Sigmoid colon (tissue), 6 donors: ENCODE measurements at regions not wholly inside any gene's neighbourhood (a gene's known extent, or its start where the extent isn't known, plus 50 kb on each side); places are given as distances from the start of the nearest gene placed in this dataset.
"Not testable (repeated sequence)": the region's sequence is repeated elsewhere in the genome, so short reads cannot be mapped to it uniquely, and the experiment has no call there.

Source experiments
- DNase-seq: peaks from one replicate; pipeline ENCODE4 v3.0.0-alpha.2; 2019
- H3K27ac ChIP-seq, 4 donors: fragments of 200-600 bp; sonication (generic); one replicate each; pipeline ENCODE4 v1.5.1; 2016 to 2019; ENCODE audit warnings: mild to moderate bottlenecking in 1 of 4
- H3K27me3 ChIP-seq, 3 donors: fragments of 200-600 bp; sonication (generic); one replicate each; pipeline ENCODE4 v1.5.1; 2019; ENCODE audit warnings: mild to moderate bottlenecking in 1 of 3
- H3K36me3 ChIP-seq, 4 donors: fragments of 200-600 bp; sonication (generic); one replicate each; pipeline ENCODE4 v1.5.1; 2016 to 2019
- H3K4me1 ChIP-seq, 4 donors: fragments of 200-600 bp; sonication (generic); one replicate each; pipeline ENCODE4 v1.5.1; 2017 to 2019
- H3K4me3 ChIP-seq, 4 donors: fragments of 200-600 bp; sonication (generic); one replicate each; pipeline ENCODE4 v1.5.1; 2017 to 2019; ENCODE audit warnings: mild to moderate bottlenecking in 2 of 4, moderate library complexity in 1 of 4
- H3K9me3 ChIP-seq, 4 donors: fragments of 200-600 bp in 3 of 4; sonication (generic) in 3 of 4; one replicate each; pipeline versions ENCODE4 v1.5.1 to v1.6.1; 2013 to 2019
- EP300 ChIP-seq, 4 donors: sonication (generic); formaldehyde crosslinking; IDR thresholded peaks; one replicate each; pipeline ENCODE4 v1.6.1; 2017; ENCODE audit warnings: antibody characterized with exemption in 4 of 4
- POLR2A ChIP-seq, 2 donors: fragments of 450-650 bp; IDR thresholded peaks; one replicate each; pipeline ENCODE4 v1.6.1; 2016; ENCODE audit warnings: antibody characterized with exemption in 2 of 2, mild to moderate bottlenecking in 2 of 2, moderate library complexity in 2 of 2
- POLR2AphosphoS5 ChIP-seq, 4 donors: sonication (generic); formaldehyde crosslinking; IDR thresholded peaks; one replicate each; pipeline ENCODE4 v1.6.1; 2017; ENCODE audit warnings: antibody characterized with exemption in 4 of 4
- whole genome bisulfite sequencing, 2 donors: extraction: QIAGEN DNeasy Blood & Tissue Kit; methylation state at CpG; one replicate each; pipeline ENCODE4 v1.1.7; 2013; 5-methylcytosine and 5-hydroxymethylcytosine counted together
- intact Hi-C: fragments of 100-400 bp; cut with DNase I; formaldehyde crosslinking; loops from one replicate; pipeline ENCODE4 v1.15.1; 2023
- TF ChIP-seq, protein P1 (sequence below), 4 experiments: fragments of 450-650 bp in 3 of 4; fragments of 200-600 bp in 1 of 4; IDR thresholded peaks; one replicate each; pipeline ENCODE4 v1.5.1; 2016 to 2019; ENCODE audit warnings: antibody characterized with exemption in 4 of 4, mild to moderate bottlenecking in 3 of 4, moderate library complexity in 2 of 4
- donor health status: healthy with polysubstance abuse.
- donor health status: healthy.

DNA sequence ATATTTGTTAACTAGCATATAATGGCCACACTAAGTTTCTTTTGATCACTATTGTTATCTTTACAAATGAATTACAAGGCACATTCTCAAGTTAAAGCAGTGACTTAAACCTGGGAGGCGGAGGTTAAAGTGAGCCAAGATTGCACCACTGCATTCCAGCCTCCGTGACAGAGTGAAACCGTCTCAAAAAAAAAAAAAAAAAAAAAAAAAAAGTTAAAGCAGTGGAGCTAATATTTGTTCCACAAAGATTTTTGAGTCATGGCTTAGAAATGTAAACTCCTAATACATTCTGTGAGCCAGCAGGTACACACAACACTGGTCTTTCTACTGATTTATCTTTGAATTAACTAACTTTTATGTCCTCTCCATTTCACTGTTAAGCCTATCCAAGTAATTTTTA is 221.7 kb upstream of the HTR1E start:
- H3K4me3 ChIP-seq: no peak overlapping the region
- intact Hi-C loops: no loop called here
- 52 to 60% methylated on average over 3 of the region's 3 CpGs for WGBS, 2 donors
- DNase-seq: no peak
- peaks cover 0 to 22% (median 4%) of the 10 kb centered on the region in 4 donors for H3K4me1 ChIP-seq
- H3K27ac ChIP-seq: peak overlapping the region in 1 of 4 donors; percentile 16
- TF ChIP-seq, protein P1, sequence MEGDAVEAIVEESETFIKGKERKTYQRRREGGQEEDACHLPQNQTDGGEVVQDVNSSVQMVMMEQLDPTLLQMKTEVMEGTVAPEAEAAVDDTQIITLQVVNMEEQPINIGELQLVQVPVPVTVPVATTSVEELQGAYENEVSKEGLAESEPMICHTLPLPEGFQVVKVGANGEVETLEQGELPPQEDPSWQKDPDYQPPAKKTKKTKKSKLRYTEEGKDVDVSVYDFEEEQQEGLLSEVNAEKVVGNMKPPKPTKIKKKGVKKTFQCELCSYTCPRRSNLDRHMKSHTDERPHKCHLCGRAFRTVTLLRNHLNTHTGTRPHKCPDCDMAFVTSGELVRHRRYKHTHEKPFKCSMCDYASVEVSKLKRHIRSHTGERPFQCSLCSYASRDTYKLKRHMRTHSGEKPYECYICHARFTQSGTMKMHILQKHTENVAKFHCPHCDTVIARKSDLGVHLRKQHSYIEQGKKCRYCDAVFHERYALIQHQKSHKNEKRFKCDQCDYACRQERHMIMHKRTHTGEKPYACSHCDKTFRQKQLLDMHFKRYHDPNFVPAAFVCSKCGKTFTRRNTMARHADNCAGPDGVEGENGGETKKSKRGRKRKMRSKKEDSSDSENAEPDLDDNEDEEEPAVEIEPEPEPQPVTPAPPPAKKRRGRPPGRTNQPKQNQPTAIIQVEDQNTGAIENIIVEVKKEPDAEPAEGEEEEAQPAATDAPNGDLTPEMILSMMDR (IDR thresholded peaks at IDR 0.05): no peak
- no peak for TF ChIP-seq EP300 (IDR thresholded peaks at IDR 0.05)
- no peak for TF ChIP-seq POLR2AphosphoS5 (IDR thresholded peaks at IDR 0.05)
- no peak for TF ChIP-seq POLR2A (IDR thresholded peaks at IDR 0.05)
- no peaks in the 10 kb centered on the region for H3K36me3 ChIP-seq
- peaks cover 0 to 4% (median 0%) of the 10 kb centered on the region in 4 donors for H3K9me3 ChIP-seq
- H3K27me3 ChIP-seq: no peaks in the 10 kb centered on the region

GRCh38 chr6:86712039-86712438 is 225.3 kb upstream of the HTR1E start:
- Histone ChIP-seq H3K4me1 (peaks cover 0 to 22% (median 4%) of the 10 kb centered on the region in 4 donors), H3K36me3 (no peaks in the 10 kb centered on the region), H3K9me3 (peaks cover 0 to 4% (median 0%) of the 10 kb centered on the region in 4 donors), H3K27me3 (no peaks in the 10 kb centered on the region), H3K4me3 (no peak overlapping the region), H3K27ac (no peak overlapping the region)
- intact Hi-C loops: no loop called here
- WGBS, 2 donors: 34 to 35% methylated on average over 2 of the region's 2 CpGs
- TF ChIP-seq, protein P1 (IDR thresholded peaks at IDR 0.05): no peak
- TF ChIP-seq POLR2A (IDR thresholded peaks at IDR 0.05) (no peak), EP300 (IDR thresholded peaks at IDR 0.05) (no peak), POLR2AphosphoS5 (IDR thresholded peaks at IDR 0.05) (no peak)
- DNase-seq: no peak

GRCh38 chr6:86707545-86708120 is 229.7 kb upstream of the HTR1E start:
- WGBS, 2 donors: 53 to 60% methylated on average over 2 of the region's 2 CpGs
- Histone ChIP-seq H3K4me1 (peaks cover 0 to 6% (median 0%) of the 10 kb centered on the region in 4 donors), H3K9me3 (no peaks in the 10 kb centered on the region), H3K4me3 (no peak overlapping the region), H3K27ac (peak overlapping the region in 1 of 4 donors; percentile 25), H3K27me3 (no peaks in the 10 kb centered on the region), H3K36me3 (no peaks in the 10 kb centered on the region)
- intact Hi-C loops: no loop called here
- no peak for TF ChIP-seq EP300 (IDR thresholded peaks at IDR 0.05)
- TF ChIP-seq POLR2AphosphoS5 (IDR thresholded peaks at IDR 0.05): no peak
- TF ChIP-seq POLR2A (IDR thresholded peaks at IDR 0.05): no peak
- TF ChIP-seq, protein P1 (IDR thresholded peaks at IDR 0.05): no peak
- no peak for DNase-seq

DNA sequence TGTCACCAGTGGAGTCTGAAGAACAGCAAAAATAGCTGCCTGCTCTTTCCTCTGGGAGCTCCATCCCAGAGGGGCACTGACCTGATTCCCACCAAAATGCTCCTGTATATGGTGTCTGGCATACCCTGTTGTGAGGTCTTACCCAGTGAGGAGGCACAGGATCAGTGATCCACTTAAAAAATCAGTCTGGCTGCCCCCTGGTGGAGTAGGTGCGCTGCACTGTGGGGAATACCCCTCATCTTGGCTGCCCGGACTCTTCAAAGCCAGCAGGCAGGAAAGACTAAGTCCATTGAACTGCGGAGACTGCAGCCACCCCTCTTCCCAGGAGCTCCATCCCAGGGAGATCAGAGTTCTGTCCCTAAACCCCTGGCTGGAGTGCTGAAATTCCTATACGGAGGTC is 230.9 kb upstream of the HTR1E start:
- no peak overlapping the region for H3K4me3 ChIP-seq
- intact Hi-C loops: no loop called here
- no peaks in the 10 kb centered on the region for H3K36me3 ChIP-seq
- H3K27me3 ChIP-seq: no peaks in the 10 kb centered on the region
- no peaks in the 10 kb centered on the region for H3K9me3 ChIP-seq
- TF ChIP-seq, protein P1 (IDR thresholded peaks at IDR 0.05): no peak
- no peaks in the 10 kb centered on the region for H3K4me1 ChIP-seq
- WGBS, 2 donors: 86 to 89% methylated on average over 4 of the region's 4 CpGs
- DNase-seq: no peak
- H3K27ac ChIP-seq: no peak overlapping the region

- H3K4me1 ChIP-seq, intact Hi-C loops, H3K27me3 ChIP-seq, H3K4me3 ChIP-seq, H3K36me3 ChIP-seq, H3K9me3 ChIP-seq, H3K27ac ChIP-seq, DNase-seq: not testable (repeated sequence)
- WGBS, 2 donors: 77 to 84% methylated on average over 4 of the region's 4 CpGs
Measured at GRCh38 chr6:86701228-86701627, 236.1 kb upstream of the HTR1E start.
